GM06990 (cell line): ENCODE measurements at regions not wholly inside any gene's neighbourhood (a gene's known extent, or its start where the extent isn't known, plus 50 kb on each side); places are given as distances from the start of the nearest gene placed in this dataset.

Experiments
- DNase-seq: peaks from one replicate; pipeline ENCODE4 v3.0.0-alpha.2; 2011; ENCODE audit not compliant: insufficient read length; ENCODE audit errors: extremely low read depth
- H3K27me3 ChIP-seq: replicated peaks from 2 replicates; pipeline ENCODE4 v1.6.0; 2011; ENCODE audit warnings: low read length; ENCODE audit not compliant: control insufficient read depth, insufficient read depth
- H3K36me3 ChIP-seq: 2 replicates; pipeline ENCODE4 v1.5.1; 2011; ENCODE audit warnings: low read length; ENCODE audit not compliant: control insufficient read depth, insufficient read depth
- H3K4me3 ChIP-seq: replicated peaks from 2 replicates; pipeline ENCODE4 v1.5.1; 2011; ENCODE audit warnings: low read depth, mild to moderate bottlenecking, control low read depth, low read length
- CTCF ChIP-seq: IDR thresholded peaks from 2 replicates; pipeline ENCODE4 v1.5.1; 2011; ENCODE audit warnings: low read length, control low read depth, mild to moderate bottlenecking, inconsistent platforms; ENCODE audit not compliant: insufficient read depth, poor library complexity, severe bottlenecking

GRCh38 chr3:54026543-54026942 is 95.8 kb upstream of the CACNA2D3 start:
- DNase-seq = no peak
- H3K27me3 ChIP-seq = no peaks in the 10 kb centered on the region
- no peaks in the 10 kb centered on the region for H3K36me3 ChIP-seq
- TF ChIP-seq CTCF = no peak
- no peak overlapping the region for H3K4me3 ChIP-seq

GRCh38 chr3:54021071-54021470 is 101.3 kb upstream of the CACNA2D3 start:
- Histone ChIP-seq H3K4me3 (no peak overlapping the region), H3K27me3 (no peaks in the 10 kb centered on the region), H3K36me3 (no peaks in the 10 kb centered on the region)
- no peak for DNase-seq
- TF ChIP-seq CTCF = no peak

GRCh38 chr3:54020436-54020835 is 101.9 kb upstream of the CACNA2D3 start:
- Histone ChIP-seq H3K4me3 (no peak overlapping the region), H3K36me3 (no peaks in the 10 kb centered on the region), H3K27me3 (no peaks in the 10 kb centered on the region)
- TF ChIP-seq CTCF = no peak
- DNase-seq = no peak

- no peak overlapping the region for H3K4me3 ChIP-seq
- no peaks in the 10 kb centered on the region for H3K27me3 ChIP-seq
- TF ChIP-seq CTCF = no peak
- DNase-seq = no peak
- no peaks in the 10 kb centered on the region for H3K36me3 ChIP-seq
These were observed 108.3 kb upstream of the CACNA2D3 start for GRCh38 chr3:54014067-54014466.

GRCh38 chr3:54008744-54009143 is 113.6 kb upstream of the CACNA2D3 start:
- Histone ChIP-seq H3K4me3 (no peak overlapping the region), H3K36me3 (no peaks in the 10 kb centered on the region), H3K27me3 (no peaks in the 10 kb centered on the region; the same call in none of the 2 replicates)
- no peak for TF ChIP-seq CTCF
- no peak for DNase-seq

GRCh38 chr3:54008099-54008498 is 114.3 kb upstream of the CACNA2D3 start:
- H3K36me3 ChIP-seq = no peaks in the 10 kb centered on the region

More at GRCh38 chr3:54008099-54008498, 114.3 kb upstream of the CACNA2D3 start:
- DNase-seq = no peak
- H3K27me3 ChIP-seq = no peaks in the 10 kb centered on the region; the same call in none of the 2 replicates
- no peak for TF ChIP-seq CTCF
- no peak overlapping the region for H3K4me3 ChIP-seq
